GM12872 (cell line): ENCODE measurements at regions not wholly inside any gene's neighbourhood (a gene's known extent, or its start where the extent isn't known, plus 50 kb on each side); places are given as distances from the start of the nearest gene placed in this dataset.

Experiments
- TF ChIP-seq, protein P1 (sequence below): IDR thresholded peaks from 3 replicates; pipeline ENCODE4 v1.5.1; 2011; ENCODE audit warnings: low read depth, mild to moderate bottlenecking, low read length, moderate library complexity; ENCODE audit not compliant: insufficient read depth

DNA sequence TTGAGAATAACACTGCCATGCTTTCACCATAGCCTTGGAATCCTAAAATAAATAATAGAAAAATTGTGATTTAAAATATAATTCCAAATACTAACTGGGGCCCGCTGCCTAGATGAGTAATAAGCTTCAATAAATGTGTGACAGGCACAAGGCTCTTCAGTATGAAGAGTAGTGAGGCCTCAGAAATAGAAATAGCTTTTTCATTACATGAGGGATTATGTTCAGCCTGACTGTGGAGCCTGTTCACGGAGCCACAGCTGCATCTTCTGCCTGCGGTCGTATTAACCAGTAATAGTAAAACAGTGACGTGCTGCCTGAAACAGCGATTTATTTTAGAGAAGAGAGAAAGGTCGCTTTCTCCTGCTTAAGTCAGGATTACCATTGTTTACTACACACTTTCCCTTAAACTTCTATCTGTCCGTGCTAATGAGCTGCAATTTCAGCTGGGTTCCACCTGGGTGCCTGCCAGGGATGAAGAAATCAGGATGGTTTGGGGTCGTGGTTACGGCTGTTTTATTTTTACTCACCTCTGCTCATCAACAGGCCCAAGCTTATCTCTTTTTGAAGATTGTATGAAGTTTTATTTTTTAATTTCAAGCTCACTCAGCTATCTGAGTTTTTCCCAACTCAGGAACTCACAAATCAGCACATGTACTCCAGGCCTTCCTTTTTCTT lies 284.9 kb upstream of the WWC1 start:
- TF ChIP-seq, protein P1, sequence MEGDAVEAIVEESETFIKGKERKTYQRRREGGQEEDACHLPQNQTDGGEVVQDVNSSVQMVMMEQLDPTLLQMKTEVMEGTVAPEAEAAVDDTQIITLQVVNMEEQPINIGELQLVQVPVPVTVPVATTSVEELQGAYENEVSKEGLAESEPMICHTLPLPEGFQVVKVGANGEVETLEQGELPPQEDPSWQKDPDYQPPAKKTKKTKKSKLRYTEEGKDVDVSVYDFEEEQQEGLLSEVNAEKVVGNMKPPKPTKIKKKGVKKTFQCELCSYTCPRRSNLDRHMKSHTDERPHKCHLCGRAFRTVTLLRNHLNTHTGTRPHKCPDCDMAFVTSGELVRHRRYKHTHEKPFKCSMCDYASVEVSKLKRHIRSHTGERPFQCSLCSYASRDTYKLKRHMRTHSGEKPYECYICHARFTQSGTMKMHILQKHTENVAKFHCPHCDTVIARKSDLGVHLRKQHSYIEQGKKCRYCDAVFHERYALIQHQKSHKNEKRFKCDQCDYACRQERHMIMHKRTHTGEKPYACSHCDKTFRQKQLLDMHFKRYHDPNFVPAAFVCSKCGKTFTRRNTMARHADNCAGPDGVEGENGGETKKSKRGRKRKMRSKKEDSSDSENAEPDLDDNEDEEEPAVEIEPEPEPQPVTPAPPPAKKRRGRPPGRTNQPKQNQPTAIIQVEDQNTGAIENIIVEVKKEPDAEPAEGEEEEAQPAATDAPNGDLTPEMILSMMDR: no peak

DNA sequence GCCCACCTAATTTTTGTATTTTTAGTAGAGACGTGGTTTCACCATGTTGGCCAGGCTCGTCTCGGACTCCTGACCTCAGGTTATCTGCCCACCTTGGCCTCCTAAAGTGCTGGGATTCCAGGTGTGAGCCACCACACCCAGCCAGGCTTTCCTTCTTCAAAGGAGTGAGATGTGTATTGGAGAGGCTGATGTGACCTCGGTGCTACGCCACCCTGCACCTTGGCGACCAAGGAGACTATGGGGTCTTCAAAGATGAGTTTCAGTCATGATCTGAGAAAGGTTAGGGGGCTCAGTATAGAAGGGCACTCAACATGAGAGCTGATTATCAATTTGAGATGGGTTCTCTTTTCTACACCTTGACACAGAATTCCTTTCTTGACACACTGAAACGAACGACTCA lies 284.2 kb upstream of the WWC1 start:
- TF ChIP-seq, protein P1: no peak

DNA sequence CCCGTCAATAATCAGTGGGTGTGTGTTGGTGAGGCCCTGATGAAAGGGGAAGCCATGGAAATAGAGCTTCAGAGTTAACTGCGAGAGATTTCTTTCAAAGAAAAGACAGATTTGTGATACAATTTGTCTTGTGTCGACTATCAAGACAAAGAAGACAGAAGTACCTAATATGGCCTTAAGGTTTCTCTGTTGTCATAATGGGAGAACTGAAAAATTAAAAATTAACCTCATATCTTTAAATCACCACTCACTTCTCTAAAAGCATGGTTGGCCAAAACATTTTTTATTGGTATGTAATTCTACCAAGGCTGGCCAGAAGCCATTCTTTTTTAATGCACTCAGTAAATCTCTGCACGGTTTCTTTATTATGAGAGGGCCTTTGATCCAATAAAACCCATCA lies 282.9 kb upstream of the WWC1 start:
- TF ChIP-seq, protein P1: no peak

GRCh38 chr5:168011096-168011495 lies 280.3 kb upstream of the WWC1 start:
- TF ChIP-seq, protein P1: no peak

GRCh38 chr5:168012006-168012405 lies 279.4 kb upstream of the WWC1 start:
- TF ChIP-seq, protein P1: no peak

DNA sequence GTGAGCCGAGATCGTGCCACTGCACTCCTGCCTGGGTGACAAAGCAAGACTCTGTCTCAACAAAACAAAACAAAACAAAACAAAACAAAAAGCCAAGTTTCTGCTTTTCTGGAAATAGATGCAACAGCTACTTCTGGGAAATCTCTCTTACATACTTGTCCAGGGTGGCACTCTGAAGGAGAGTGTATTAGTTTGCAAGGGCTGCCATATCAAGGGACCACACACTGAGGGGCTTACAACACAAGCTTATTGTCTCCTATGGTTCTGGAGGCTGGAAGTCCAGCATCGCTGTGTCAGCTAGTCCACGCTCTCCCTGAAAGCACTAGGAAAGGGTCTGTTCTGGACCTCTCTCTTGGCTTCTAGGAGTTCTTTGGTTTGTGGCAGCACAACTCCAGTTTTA lies 277.9 kb upstream of the WWC1 start:
- TF ChIP-seq, protein P1: no peak

DNA sequence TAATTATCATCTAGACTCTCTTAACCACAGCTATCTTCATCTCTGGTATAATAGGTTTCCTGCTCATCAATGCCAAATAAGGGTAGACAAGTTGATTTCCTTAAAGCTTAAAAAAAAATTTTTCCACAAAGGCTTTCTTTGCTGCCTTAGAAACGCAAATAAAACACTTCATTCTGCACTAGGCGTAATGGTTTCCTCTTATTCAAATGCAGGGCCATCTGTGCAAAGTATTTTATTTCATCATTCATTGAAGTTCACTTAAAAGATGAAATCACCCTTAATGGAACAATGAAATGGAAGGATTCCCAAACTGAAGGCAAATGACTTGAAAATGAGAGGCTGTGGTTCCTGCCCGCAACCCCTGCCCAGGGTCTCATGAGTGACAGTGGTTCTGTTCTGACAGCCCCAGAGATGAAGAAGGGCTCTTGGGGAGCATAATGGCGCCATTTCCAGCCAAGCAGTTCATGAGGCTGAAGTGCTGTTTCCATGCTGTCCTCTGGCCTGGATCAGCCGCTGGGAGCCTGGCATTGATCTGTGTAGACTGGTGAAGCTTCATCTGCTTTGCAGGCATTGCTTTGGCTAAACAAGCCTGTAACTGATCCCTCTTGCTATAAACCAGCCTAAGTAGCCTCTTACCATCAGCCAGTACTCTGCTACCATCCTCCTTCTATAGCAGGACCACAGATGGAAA lies 276.9 kb upstream of the WWC1 start:
- TF ChIP-seq, protein P1: no peak
